ENCODE measurements at regions not wholly inside any gene's neighbourhood (a gene's known extent, or its start where the extent isn't known, plus 50 kb on each side); places are given as distances from the start of the nearest gene placed in this dataset.

DNA sequence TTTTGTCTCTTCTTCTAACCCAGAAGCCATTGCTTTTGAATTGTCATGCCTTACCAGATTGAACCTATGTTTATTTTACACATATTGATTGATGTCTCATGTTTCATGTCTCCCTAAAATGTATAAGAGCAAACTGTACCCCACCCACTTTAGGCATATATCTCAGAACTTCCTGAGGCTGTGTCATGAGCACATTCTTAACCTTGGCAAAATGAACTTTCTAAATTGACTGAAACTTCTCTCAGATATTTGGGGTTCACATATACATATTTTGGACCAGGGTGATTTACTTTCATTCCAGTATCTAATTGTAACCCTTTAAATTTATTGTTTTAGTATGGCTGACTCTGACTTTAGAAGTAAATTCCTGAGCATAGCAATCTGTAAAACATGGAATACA is 723.9 kb upstream of the PCDH20 start:
- intact Hi-C loops (cut with DNase I): no loop called here

DNA sequence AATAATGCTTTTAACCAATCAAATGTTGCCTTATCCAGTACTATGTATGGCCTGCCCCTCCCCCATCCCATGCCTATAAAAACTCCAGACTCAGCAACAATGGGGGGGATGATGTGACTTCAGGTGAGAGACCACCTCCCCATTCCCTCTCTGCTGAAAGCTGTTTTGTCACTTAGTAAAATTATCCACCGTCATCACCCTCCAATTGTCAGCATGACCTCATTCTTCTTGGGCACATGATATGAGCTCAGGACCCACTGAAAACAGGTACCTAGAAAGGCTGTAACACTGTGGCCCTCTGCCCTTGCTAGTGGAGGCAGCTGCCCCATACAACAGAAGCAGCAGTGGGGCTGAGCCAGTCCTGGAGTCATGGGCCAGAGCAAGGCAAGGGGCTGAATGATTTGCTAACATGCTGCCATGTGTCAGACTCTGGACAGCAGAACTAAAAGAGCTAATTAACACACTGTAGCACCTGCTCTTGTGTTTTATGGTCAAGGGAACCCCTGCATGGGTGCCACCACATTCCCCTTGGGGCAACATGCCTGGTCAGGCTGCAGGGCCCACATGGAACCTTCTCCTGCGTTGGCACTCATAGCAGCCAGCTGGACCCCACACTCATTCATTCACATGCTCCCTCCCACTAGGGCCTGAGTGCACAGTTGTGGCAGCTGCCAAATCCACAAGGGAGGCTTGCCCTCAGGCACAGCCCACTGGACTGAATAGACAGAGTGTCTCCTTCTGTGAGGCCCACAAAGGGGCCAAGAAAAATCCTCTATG is 722.2 kb upstream of the PCDH20 start:
- no peaks in the 10 kb centered on the region for H3K9me3 ChIP-seq
- ATAC-seq (no peak), DNase-seq (no peak)
- H3K36me3 ChIP-seq (replicated peaks in 1 of 2; ENCODE audit: insufficient read depth in 1 of 2, low read depth in 2 of 2): no peaks in the 10 kb centered on the region
- intact Hi-C loops (cut with DNase I): no loop called here
- H3K4me3 ChIP-seq: no peak overlapping the region
- 54 to 79% methylated on average over 2 of the region's 2 CpGs for WGBS, 2 donors
- H3K27ac ChIP-seq: no peak overlapping the region
- TF ChIP-seq, protein P1, sequence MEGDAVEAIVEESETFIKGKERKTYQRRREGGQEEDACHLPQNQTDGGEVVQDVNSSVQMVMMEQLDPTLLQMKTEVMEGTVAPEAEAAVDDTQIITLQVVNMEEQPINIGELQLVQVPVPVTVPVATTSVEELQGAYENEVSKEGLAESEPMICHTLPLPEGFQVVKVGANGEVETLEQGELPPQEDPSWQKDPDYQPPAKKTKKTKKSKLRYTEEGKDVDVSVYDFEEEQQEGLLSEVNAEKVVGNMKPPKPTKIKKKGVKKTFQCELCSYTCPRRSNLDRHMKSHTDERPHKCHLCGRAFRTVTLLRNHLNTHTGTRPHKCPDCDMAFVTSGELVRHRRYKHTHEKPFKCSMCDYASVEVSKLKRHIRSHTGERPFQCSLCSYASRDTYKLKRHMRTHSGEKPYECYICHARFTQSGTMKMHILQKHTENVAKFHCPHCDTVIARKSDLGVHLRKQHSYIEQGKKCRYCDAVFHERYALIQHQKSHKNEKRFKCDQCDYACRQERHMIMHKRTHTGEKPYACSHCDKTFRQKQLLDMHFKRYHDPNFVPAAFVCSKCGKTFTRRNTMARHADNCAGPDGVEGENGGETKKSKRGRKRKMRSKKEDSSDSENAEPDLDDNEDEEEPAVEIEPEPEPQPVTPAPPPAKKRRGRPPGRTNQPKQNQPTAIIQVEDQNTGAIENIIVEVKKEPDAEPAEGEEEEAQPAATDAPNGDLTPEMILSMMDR (IDR thresholded peaks at IDR 0.05): no peak
- TF ChIP-seq POLR2A (IDR thresholded peaks at IDR 0.05): no peak
- no peaks in the 10 kb centered on the region for H3K4me1 ChIP-seq
- H3K27me3 ChIP-seq: no peaks in the 10 kb centered on the region

More for the DNA sequence above, 723.9 kb upstream of the PCDH20 start:
- no peak for DNase-seq
- TF ChIP-seq, protein P1 (IDR thresholded peaks at IDR 0.05): no peak
- no peak for TF ChIP-seq POLR2A (IDR thresholded peaks at IDR 0.05)
- Histone ChIP-seq H3K27me3 (no peaks in the 10 kb centered on the region), H3K27ac (no peak overlapping the region), H3K4me1 (no peaks in the 10 kb centered on the region), H3K4me3 (no peak overlapping the region), H3K9me3 (no peaks in the 10 kb centered on the region), H3K36me3 (replicated peaks in 1 of 2; ENCODE audit: insufficient read depth in 1 of 2, low read depth in 2 of 2) (no peaks in the 10 kb centered on the region)
- ATAC-seq: no peak

DNA sequence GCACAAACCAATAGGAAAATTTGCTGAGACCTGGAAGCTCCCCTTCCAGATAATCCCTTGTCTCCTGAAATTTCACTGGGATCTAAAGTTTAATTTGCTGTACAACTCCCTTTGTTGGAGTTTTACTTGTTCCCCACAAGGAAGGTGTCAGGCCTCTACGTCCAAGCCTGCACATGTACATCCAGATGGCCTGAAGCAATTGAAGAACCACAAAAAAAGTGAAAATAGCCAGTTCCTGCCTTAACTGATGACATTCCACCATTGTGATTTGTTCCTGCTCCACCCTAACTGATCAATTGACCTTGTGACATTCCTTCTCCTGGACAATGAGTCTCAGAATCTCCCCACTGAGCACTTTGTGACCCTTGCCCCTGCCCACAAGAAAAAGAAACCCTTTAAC is 716.0 kb upstream of the PCDH20 start:
- ATAC-seq: no peak

DNA sequence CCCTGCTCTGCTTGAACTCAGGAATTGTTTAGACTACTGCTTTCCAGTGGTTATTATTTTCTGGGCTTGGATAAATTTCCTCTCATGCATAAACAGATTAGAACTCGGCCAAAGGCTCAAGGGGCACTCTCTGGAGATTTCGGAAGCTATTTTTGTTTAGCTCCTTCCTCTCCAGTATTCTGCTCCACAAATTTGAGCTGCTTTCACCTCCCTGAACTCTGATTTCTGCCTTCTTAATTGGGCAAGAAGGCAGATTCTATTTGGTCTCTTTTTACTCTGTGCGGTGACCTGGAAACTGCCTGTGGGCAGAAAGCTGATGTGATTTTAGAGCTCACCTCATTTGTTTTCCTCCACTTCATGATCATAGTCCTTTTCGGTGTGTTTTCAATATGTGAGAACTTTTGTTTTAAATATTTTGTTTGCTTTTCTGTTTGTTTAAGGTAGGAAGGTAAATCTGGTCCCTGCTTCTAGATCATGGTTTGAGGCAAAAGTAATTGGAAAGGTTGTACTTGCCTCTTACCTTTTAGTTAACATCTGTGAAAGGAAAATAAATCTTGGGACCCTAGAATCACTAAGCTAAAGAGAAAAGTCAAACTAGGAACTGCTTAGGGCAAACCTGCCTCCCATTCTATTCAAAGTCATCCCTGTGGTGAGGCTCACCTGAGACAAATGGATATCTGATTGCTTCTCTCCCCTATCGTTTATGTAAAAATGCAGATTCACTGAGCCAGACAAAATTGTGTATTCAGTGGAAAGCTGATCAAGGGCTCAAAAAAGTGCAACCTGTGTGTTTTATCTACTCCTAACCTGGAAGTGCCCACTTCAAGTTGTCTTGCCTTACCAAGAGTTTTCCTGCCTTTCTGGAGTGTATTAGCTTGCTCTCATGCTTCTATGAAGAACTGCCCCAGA is 714.7 kb upstream of the PCDH20 start:
- Histone ChIP-seq H3K9me3 (no peaks in the 10 kb centered on the region), H3K36me3 (replicated peaks in 1 of 2; ENCODE audit: insufficient read depth in 1 of 2, low read depth in 2 of 2) (no peaks in the 10 kb centered on the region), H3K4me1 (no peaks in the 10 kb centered on the region), H3K4me3 (no peak overlapping the region), H3K27me3 (no peaks in the 10 kb centered on the region), H3K27ac (no peak overlapping the region)
- DNase-seq: no peak
- TF ChIP-seq, protein P1 (IDR thresholded peaks at IDR 0.05): no peak
- no peak for TF ChIP-seq POLR2A (IDR thresholded peaks at IDR 0.05)
- intact Hi-C loops (cut with DNase I): no loop called here
- no peak for ATAC-seq
- 49 to 60% methylated on average over 5 of the region's 5 CpGs for WGBS, 2 donors

More for the DNA sequence above, 716.0 kb upstream of the PCDH20 start:
- intact Hi-C loops (cut with DNase I): no loop called here
- DNase-seq: no peak
- H3K36me3 ChIP-seq (replicated peaks in 1 of 2; ENCODE audit: insufficient read depth in 1 of 2, low read depth in 2 of 2): no peaks in the 10 kb centered on the region
- no peaks in the 10 kb centered on the region for H3K9me3 ChIP-seq
- TF ChIP-seq, protein P1 (IDR thresholded peaks at IDR 0.05): no peak
- no peak for TF ChIP-seq POLR2A (IDR thresholded peaks at IDR 0.05)
- H3K4me3 ChIP-seq: no peak overlapping the region
- no peaks in the 10 kb centered on the region for H3K4me1 ChIP-seq
- WGBS, 2 donors: 0 to 31% methylated on average over 1 of the region's 1 CpG
- no peaks in the 10 kb centered on the region for H3K27me3 ChIP-seq
- H3K27ac ChIP-seq: no peak overlapping the region
